Inflammatory macrophage (primary cell): ENCODE measurements at regions not wholly inside any gene's neighbourhood (a gene's known extent, or its start where the extent isn't known, plus 50 kb on each side); places are given as distances from the start of the nearest gene placed in this dataset.

Experiments
- DNase-seq, 2 donors: peaks; one replicate each; pipeline ENCODE4 v3.0.0-alpha.2; 2020 to 2022

DNA sequence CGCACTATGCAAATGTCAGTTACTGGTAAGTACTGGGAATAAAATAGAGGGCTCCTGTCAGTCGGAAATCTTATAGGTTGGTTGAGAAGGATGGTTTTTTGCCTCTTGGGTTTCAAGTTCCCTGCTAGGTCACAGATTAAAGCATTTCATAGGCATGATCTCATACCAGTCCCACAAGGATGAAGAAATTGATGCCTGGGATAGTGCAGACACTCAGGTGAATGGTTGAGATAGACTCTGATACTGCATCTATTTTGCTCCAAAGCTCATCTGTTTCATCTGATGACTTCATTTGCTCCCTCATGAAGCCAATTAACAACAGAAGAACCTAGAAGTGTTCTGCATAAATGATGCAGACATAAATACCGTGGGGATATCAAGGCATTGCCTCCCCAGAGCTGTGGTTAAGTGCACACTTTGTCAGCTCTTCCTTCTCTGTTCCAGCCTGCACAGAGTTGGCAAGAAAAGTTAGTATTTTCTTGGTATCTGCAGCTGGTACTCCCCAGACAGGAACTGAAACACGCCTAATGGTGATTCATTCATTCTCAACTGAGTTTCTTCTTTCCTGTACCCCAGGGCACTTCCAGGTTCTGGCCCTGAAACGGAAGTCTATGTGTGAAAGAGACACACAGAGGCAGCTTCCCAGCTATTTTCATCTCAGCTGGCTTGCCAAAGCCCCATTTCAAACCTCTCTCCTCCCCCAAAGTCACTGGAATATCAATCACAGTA is 418.3 kb upstream of the SALL1 start:
- DNase-seq: peak in 1 of 2 donors; percentile 17

DNA sequence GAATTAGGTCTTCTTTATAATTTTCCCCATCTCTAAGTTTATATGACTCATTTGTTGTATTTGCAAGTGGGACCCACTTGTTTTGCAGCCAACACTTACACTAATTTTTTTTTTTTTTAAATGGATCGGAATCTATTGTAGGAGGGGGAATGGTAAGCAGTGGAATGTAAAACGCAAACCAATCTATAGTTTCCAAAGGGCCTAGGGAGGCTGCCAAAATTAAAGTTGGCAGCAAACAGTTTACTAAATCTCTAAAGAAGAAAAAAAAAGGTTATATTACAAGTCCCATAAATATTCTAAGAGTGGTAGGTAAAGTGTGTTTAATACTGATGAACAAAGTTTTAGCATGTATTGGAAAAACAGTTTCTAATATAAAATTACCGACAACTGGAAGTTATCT is 416.8 kb upstream of the SALL1 start:
- no peak for DNase-seq

DNA sequence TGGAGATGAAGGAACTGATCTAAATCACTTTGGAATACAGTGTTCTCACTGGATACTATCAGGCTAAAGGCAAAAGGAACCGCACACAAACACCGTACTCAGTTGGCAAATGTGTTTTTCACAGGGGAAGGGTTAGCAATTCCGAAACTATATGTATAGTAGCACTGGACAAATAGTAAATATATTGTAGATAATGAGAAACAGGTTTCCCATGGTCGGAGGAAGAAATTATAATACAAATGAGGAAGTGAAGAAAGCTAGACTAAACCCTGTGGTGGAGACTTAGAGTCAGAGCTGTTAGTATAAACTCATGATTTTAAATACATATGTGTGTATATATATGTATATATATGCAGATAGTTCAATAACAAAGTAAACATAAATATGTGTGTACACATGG is 414.1 kb upstream of the SALL1 start:
- DNase-seq: no peak

DNA sequence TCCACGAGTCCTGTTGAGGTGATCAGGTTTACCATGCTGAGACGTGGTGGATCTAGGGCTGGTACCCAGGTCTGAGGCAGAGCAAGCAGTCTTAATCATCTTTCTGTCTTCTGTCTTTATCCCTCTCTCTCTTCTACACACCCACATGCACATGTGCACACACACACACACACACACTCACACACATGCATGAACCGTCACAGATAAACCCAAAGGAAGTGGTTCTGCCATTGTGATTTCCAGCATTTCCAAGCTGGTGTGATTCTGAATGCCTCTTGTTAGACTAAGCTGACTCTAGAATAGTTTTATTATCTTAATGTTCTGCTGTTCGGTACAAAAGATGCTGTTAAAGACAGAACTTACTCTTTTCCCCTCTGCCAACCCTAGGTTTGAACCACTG is 411.8 kb upstream of the SALL1 start:
- no peak for DNase-seq

DNA sequence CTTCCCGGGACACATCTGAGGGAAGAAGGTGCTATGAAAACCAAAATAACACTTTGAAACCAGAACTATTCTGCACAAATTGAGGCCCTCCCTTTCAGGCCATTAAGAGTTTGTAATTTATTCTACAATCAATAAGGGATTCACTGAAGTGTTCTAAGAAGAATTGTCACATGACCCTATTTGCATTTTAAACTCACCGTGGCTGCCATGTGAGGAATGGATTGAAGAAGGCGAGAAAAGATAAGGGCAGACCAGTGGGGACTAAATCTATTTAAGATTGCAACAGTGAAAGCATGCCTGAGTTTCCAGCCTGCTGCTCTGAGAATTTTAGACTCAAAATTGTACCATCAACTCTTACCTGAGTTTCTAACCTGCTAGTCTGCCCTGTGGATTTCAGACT is 408.8 kb upstream of the SALL1 start:
- DNase-seq: no peak

DNA sequence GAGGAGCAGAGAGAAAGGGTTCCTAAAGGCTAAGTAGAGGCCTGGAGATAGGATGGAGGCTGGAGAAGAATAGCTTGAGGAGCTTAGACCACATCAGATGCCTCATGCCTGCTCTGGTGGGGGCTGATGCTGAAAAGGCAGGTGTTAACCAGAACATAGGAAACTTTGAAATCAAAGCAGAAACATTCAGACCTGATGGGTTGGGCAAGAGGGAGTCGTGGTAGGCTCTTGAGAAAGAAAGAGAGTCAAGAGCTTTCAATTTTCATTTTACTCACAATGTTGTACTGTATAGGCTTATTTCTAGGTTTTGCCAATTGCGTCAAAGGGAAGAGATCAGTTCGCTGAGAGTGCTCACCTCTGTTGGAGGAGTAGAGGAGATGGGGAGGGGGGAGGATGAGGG is 406.6 kb upstream of the SALL1 start:
- DNase-seq: no peak

DNA sequence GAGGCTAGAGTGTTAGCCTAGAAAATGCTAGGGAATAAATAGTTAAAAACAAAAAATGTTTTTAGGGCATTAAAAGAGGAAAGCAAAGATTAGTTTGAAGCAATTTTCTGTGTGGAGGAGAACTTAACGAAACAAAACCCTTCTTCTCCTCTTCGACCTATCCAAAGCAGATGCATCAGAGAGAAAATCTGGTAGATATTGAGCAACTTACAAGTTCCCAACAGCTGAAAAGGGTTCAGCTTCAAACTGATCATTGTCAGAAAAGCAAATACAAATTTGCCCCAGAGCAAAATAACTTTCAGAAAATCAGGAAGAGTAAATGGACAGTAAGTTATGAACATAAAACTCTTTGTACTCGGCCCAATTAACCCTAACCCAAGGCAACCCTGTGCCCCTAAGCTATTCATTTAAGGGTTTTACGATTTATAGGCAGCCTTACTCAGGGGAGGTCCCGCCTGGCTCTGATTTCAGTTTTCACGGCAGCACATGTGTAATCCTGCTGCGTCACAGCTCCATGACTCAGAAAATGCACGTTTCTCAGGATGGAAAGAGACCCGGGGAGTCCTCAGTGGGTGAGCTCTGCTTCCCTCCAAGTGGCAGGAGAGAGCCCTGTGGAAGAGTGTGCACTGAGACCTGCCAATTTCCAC is 405.7 kb upstream of the SALL1 start:
- no peak for DNase-seq

DNA sequence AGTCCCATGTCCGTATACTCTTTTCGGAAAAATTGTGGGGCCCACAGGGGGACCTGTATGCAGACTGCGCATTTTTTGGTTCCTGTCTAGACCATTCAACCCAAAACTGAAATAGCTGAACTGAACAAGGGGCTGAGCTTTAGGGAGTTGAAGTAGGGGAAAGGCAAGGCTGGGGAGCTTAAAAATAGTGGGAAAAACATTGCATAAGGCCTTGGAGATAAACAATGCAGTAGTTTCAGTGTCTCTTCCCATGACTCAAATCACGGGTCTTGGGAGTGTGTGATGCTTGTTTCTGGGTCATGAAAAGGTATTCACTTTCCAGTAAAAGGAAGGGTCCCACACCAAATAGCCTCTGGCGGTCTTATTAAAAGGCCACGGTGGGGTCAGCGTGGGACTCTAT is 402.8 kb upstream of the SALL1 start:
- no peak for DNase-seq

DNA sequence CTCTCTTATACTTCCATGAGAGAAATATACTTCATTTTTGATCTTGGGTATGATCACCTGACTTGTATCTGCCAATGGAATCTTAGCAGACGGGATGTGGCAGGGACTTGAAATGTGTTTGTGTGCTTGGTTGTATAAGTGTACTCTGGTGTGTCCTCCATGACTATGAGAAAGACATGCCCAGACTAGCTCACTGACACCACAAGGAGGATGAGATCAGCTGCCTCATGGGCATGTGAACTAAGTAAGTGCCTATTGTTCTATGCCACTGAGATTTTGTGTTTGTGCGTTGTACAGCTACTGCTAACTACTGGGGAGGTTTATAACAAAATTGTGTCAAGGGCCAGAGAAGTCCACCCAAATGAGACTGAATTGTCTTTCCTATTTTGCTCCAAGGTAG is 402.2 kb upstream of the SALL1 start:
- no peak for DNase-seq

DNA sequence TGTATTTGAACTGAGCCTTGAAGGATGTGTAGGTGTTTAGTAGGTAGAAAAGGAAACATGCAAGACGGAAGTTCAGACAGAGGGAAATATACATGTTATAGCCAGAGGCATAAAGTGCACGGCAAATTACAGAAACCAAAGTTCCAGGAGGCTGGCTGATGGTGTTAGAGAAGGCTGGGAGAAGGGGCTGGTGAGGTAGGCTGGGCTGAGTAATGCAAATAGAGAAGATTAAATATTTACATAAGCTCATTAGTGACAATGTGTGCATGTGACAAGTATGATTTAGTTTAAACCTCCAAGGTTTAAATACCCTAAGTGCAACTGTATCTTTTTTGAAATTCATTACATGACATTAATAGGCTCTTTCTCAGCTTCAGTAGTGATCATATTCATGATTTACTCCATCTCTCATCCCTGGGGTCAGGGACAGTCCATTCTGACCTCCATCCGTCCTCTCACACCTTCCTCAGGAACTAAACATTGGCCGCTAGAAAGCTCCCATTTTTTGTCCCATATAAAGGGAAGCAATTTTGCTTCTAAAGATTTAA is 399.8 kb upstream of the SALL1 start:
- no peak for DNase-seq

DNA sequence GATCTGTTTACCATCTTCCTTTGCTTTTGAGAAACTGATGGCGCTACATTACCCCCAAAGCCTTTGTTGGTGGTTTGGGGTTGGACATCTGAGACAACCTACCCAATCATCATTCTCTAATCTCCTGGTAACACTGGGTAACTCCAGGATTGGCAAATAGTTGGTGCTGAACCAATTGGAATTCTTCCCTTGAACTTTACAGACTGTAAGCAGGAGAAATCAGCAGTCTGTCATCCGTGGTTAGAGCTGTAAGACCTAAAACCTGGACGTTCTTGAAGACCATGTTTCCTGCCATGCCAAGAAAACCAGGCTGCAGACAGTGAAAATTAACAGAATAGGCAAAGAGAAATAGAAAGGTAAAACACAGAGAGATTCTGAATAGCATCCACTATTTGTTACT is 398.8 kb upstream of the SALL1 start:
- DNase-seq: no peak

DNA sequence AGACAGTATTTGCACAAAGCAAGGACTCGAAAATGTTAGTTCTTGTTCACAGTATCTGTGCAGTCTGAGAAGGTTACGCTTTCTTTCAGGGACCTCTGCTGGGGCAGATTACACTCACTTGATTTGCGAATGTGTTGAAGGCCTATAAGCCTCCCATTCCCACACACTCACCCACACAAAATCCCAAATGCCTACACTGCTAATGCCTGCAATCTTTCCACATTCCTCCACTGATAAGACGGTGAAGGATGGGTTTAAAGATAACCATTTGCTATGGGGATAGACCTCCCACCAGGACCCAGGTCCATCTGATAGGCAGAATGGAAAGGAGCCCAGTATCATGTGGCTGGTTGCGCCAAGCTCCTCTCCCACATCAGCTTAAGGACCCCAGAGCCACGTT is 394.9 kb upstream of the SALL1 start:
- DNase-seq: no peak

DNA sequence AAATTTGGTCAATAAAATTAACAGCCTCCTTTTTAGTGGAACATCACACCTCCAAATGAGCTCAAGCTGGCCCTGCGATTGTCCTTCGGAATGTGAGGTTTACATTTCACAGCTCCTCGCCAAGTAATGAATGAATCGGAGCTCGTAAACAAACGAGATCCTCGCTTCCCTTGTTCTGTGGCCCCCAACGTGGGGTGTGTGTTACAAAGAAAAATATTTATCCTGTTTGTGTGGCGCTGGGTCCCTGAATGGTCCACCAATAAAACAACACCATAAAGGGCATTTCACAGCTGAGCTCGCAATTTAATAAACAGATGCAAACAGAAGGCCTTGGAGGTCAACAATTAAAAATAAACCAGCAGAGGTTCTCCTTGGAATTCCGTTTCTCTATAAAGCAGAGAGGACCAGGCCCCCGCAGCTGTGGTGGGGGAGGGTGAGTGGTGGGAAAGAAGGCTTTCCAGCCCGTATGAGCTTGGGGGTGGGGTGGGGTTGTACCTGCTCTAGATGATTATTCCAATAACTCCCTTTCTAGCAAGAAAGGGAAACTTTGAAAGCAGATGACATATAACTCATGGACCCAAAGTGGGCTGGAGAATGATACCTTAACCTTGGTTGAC is 393.9 kb upstream of the SALL1 start:
- DNase-seq: no peak

DNA sequence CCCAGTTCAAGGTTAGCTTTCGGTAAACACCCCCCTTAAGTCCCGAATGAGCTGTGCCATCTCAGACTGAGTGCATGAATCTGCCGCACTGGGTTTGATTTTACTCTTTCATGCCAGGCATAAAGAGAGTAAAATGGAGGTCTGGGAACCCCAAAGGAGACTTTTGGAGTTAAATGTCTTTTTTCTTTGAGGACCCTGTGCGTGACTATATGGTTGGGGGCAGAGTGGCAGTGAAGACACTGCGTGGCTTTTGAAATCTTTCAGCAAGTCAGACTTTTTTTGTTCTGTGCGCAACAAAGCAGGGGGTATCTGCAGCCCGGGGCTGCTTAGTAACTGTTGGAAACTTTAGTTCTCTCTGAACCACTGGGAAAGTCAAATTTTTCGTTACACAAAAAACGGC is 392.9 kb upstream of the SALL1 start:
- no peak for DNase-seq

DNA sequence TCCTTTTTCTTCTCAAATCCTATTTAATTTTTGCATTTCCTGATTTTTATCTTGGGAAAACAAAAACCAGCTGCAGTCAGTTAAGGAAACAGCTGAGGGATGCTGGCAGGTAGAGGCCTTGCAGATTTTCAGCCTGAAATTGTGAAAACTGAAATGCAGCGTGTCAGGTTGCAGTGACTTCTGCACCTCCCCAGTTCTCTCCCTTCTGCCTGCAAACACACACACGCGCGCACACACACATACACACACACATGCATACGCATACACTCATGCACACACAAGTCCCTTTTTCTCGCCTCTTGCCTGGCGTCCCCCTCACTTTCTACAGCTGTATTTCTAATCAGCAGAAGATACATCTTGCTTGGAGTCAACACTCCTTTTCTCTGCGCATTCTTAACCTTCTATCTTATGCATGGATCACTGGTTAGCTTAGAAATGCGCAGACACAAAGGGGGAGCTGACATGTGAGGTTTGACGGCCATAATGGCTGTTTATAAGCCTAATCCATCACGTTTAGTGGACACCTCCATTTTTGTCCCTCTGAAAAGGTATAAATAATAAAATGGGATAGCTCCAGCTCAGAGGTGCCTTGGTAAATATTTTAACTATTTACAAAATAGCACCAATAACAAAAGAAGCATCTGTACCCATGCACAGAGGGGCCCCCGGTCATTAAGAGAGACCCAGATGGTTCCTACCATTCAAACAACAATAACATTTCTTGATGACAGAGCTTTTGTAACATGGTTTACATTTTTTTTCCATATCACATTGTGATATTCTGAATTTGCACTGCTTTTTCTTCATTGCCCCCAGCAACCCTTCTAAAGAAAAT is 392.1 kb upstream of the SALL1 start:
- DNase-seq: no peak

DNA sequence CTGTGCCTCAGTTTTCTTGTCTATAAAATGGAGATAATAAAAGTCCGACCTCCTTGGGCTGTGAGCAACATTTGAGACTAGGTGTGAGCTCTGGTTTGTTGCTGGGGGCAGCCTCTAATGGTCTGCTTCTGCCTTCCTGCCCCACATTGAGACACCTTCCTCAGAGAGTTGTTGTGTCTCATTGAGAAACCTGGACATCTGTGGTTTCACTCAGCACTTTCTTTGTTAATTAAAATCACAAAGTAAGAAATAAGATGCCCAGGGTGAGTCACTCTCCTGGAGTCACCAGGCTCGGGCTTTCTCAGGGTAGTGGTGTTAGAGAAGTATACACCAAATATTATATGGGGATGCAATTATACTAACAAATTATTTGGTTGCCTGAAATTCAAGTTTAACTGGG is 389.2 kb upstream of the SALL1 start:
- no peak for DNase-seq

DNA sequence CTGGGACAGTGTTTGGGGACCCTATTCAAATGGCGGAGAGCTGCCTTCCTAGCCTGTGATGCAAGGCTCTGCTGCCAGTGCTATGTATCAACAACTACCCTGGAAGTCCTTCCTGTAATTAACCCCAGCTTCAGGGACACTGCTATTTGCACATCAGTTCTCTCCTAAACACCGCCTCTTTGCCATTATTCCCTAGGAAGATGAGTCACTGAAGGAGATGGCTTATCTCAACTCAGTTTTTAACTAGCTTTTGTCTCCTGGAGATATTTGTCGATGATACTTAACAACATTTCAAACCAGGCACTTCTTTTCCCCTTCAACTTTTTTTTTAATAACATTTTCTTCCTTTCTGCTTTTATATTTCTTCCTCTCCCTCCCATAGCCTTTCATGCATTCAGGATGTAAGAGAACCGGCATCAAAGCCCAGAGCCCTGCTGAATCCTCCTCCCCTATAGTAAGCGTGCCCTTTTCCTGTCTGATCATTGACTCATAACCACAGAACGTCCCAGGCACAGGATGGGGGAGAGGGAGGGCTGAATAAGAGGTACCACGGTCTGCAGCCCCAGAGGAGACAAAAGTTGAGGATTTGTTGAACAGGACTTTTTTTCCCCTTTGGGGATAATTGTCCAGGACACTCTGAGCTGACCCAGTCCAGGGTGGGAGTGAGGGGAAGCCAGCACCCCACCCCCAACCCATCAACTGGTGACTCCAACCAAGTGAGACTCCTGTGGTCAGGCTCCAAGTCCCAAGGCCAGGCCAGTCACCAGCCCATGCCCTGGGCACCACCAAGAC is 387.8 kb upstream of the SALL1 start:
- DNase-seq: no peak

DNA sequence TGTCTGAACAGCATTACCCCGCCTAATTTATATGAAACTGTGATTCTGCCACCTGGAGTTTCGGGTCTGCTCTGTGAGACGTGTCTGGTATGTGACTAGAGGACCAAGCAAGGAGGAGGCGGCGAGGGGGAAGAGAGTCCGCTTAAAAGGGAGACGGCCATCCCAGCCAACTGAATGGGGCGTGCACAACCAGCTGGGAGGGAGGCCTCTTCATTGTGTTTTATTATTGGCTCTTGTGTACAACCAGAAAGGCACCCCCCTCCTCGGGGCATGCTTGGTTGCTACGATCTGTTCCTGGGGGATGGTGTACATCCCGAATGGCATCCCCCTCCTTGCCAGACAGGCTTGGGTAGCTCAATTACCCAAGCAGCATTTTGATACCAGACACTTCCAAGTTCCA is 384.5 kb upstream of the SALL1 start:
- no peak for DNase-seq

DNA sequence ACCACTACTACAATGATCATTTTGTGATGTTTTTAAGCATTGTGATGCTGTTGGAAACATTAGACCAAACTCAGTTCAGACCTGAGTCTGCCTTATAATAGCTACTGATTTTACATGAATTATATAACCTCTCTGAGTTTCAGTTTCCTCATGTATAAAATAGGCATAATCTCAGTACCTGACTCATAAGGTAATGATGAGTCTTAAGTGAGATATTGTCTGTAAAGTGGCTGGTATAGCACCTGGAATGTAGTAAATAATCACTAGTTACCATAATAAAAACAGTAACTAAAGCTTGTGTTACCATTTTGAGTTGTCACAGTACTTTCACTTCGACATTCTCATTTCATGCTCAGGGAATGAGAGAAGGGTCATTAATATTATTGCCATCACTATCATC is 381.5 kb upstream of the SALL1 start:
- DNase-seq: no peak

DNA sequence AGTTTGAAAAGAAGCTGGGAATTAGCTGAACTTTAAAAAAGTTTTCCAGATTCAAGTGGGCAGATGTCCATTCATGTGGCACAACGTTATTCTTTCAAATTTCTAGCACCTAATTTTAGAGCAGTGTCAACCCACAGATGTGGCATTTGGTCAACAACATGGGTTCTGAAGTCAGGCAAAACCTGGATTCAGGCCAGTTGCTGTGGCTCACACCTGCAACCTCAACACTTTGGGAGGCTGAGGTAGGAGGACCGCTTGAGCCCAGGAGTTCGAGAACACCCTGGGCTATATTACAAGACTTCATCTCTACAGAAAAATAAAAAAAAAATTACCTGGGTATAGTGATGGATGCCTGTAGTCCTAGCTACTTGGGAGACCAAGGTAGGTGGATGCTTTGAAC is 380.2 kb upstream of the SALL1 start:
- no peak for DNase-seq

DNA sequence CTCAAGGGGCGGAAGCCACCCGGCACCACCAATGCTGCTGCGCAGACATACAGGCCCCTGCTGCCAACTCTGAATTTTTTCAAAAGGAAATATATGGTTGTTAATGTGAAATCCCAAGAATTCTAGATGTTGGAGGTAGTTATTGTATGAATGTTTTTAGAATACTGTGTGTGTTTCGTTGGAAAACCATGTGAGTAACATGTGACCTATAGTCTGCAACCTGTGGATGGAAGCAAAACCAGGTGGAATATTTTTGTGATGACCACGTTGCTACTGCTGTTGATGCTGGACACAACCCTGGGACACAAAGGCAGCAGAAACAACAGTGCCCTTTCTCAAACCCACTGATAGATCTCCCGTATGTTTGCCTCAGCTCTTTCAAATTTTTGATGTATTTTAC is 376.3 kb upstream of the SALL1 start:
- DNase-seq: no peak

DNA sequence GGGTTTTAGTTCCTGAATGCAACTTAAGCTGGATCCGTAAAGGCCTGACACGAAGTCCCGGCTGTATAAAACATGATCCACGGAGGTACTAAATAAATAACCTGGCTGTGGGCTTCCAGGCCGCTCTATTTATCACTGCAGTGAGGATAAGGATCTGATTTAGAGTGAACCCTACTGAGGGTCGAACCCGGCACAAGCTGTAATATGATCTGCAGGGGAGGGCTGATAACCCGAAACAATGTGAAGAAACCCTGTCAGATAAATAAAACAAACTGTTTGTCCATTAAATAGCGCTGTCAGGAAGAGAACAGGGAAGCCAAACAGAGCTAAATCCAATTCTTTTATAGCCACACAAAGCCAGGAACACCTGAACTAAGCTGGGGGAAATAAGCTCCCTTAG is 375.6 kb upstream of the SALL1 start:
- no peak for DNase-seq
